NCI-H82 (cell line): ENCODE measurements at regions not wholly inside any gene's neighbourhood (a gene's known extent, or its start where the extent isn't known, plus 50 kb on each side); places are given as distances from the start of the nearest gene placed in this dataset.
A peak's percentile ranks its signal among the peaks of the same experiment; 100 is the strongest.
"Not testable (repeated sequence)": the region's sequence is repeated elsewhere in the genome, so short reads cannot be mapped to it uniquely, and the experiment has no call there.

ENCODE experiments used
- DNase-seq: peaks from one replicate; lab custom pipeline; 2025; lab: John Stamatoyannopoulos, UW

- no peak for DNase-seq
These were observed 1550.9 kb downstream of the PCDH9 start for GRCh38 chr13:65679240-65679639.

GRCh38 chr13:65677906-65678305, 1552.2 kb downstream of the PCDH9 start:
- no peak for DNase-seq

- DNase-seq: not testable (repeated sequence)
These were observed 1554.8 kb downstream of the PCDH9 start for GRCh38 chr13:65675383-65675782.

- no peak for DNase-seq
These were observed 1560.0 kb downstream of the PCDH9 start for GRCh38 chr13:65670014-65670625.

- DNase-seq: no peak
These were observed 1569.4 kb downstream of the PCDH9 start for GRCh38 chr13:65660731-65661130.

GRCh38 chr13:65656740-65657329, 1573.3 kb downstream of the PCDH9 start:
- DNase-seq: peak; percentile 36

GRCh38 chr13:65653613-65654012, 1576.5 kb downstream of the PCDH9 start:
- DNase-seq: no peak

- DNase-seq: no peak
These were observed 1579.8 kb downstream of the PCDH9 start for GRCh38 chr13:65650321-65650720.

- no peak for DNase-seq
These were observed 1587.1 kb downstream of the PCDH9 start for GRCh38 chr13:65642996-65643395.

- DNase-seq: no peak
These were observed 1587.8 kb downstream of the PCDH9 start for GRCh38 chr13:65642301-65642700.

- peak; percentile 72 for DNase-seq
These were observed 1591.5 kb downstream of the PCDH9 start for GRCh38 chr13:65638572-65639168.

GRCh38 chr13:65633806-65634205, 1596.3 kb downstream of the PCDH9 start:
- no peak for DNase-seq

GRCh38 chr13:65631078-65631477, 1599.1 kb downstream of the PCDH9 start:
- no peak for DNase-seq

- no peak for DNase-seq
These were observed 1600.2 kb downstream of the PCDH9 start for GRCh38 chr13:65629926-65630325.

- no peak for DNase-seq
These were observed 1607.0 kb downstream of the PCDH9 start for GRCh38 chr13:65623148-65623547.

GRCh38 chr13:65615506-65615905, 1614.6 kb downstream of the PCDH9 start:
- no peak for DNase-seq

- peak; percentile 15 for DNase-seq
These were observed 1617.1 kb downstream of the PCDH9 start for GRCh38 chr13:65613004-65613403.

- DNase-seq: no peak
These were observed 1620.8 kb downstream of the PCDH9 start for GRCh38 chr13:65609350-65609749.

- no peak for DNase-seq
These were observed 1623.5 kb downstream of the PCDH9 start for GRCh38 chr13:65606622-65607021.

GRCh38 chr13:65605396-65605795, 1624.7 kb downstream of the PCDH9 start:
- no peak for DNase-seq

- DNase-seq: no peak
These were observed 1627.0 kb downstream of the PCDH9 start for GRCh38 chr13:65603160-65603559.

- no peak for DNase-seq
These were observed 1628.3 kb downstream of the PCDH9 start for GRCh38 chr13:65601855-65602254.

GRCh38 chr13:65600702-65601101, 1629.4 kb downstream of the PCDH9 start:
- DNase-seq: no peak
